GM19099 (cell line): ENCODE measurements at regions not wholly inside any gene's neighbourhood (a gene's known extent, or its start where the extent isn't known, plus 50 kb on each side); places are given as distances from the start of the nearest gene placed in this dataset.

Experiments
- POLR2A ChIP-seq: IDR thresholded peaks from 3 replicates; pipeline ENCODE4 v1.6.1; 2011; ENCODE audit warnings: low read depth; ENCODE audit not compliant: insufficient read length; ENCODE audit errors: extremely low read depth

DNA sequence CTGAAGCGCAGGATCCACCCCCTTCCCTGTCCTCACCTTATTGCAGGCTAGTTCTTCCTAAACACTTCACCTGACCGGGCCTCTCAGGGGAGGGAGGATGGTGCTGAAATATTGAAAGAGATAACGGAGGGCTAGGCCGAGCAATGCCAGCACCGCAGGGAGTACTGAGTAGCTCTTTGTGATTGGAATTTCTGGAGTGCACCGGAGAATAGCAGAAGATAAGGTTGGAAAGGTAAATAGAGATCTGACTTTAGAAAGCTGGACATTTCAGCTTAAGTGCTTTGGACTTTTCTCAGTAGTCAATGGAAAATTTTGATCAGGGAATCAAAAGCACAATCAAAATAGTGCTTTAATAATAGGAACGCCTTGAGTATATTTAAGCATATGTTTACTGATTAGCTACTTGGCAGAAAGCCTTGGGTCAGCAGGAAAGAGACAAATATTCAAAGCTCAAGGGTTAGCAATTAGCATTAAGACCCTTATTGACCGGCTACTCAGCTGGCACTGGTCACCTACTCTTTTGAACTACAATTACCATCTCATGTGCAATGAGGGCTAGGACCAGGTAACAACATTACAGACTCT is 142.9 kb upstream of the NDUFV2 start:
- no peak for TF ChIP-seq POLR2A

DNA sequence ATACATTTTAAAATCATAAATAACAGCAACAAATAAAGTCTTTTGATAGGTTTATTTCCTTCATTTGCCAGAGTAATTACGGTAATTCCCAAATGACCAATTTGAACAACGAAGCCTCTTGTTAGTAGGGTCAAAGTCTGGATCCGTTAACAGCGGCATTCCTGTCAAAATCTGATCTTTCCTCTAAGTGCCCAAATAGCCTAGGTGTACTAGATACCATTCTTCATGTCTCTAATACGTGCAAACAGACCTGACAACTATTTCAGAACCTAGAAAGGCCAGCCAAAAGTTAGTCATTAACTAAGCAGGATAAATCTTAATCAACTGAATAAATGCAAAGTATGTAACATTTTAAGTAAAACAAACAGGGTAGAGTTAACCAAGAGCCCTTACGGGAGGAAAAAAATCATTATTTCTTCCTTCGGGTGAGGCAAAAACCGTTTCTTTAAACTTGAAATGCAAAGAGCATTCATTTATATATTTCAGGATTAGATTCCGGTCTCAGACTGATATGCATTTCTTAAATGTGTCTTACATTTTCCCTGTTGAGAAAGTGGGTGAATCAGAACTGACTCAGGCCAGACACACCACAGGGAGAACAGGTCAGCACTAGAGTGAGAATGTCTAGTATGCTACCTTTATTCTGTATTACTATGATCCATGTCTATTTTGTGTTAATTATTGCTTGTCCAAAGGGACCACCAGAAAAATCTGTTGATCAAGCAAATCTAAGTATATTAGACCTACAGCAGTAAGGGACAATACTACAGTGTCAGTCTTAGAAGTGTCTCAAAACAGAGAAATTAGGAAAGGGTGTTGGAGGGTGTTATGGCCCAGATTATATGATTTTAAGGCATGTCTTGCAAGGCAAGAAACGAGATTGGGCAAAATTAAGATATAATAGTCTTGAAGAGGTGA is 141.5 kb upstream of the NDUFV2 start:
- no peak for TF ChIP-seq POLR2A

DNA sequence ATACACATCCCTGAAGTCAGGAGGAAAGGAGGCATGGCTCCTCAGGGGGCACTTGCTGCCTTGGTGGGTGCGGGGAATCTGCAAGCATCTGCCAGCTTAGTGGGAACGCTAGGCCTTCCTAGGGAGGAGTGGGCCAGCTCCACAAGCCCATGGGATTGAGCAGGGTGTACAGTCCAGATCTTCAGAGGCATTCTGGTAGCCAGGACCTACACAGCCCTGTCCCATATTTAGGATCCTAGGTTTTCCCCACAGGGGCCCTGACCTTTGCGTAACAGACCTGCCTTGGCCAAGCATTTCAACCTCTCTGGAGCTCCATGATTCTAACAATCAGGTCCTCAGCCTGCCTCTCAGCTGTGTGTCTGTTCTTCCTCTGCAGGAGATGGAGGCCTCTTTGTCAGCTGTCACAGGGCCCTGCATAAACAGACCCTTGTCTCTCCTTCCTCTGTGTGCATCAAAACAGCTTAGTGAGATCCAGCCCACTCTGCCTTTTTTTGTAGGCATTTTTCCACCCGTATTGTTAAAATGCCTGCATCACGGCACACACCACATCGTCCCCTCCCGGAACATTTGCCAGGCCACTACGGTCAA is 140.2 kb upstream of the NDUFV2 start:
- TF ChIP-seq POLR2A: no peak

DNA sequence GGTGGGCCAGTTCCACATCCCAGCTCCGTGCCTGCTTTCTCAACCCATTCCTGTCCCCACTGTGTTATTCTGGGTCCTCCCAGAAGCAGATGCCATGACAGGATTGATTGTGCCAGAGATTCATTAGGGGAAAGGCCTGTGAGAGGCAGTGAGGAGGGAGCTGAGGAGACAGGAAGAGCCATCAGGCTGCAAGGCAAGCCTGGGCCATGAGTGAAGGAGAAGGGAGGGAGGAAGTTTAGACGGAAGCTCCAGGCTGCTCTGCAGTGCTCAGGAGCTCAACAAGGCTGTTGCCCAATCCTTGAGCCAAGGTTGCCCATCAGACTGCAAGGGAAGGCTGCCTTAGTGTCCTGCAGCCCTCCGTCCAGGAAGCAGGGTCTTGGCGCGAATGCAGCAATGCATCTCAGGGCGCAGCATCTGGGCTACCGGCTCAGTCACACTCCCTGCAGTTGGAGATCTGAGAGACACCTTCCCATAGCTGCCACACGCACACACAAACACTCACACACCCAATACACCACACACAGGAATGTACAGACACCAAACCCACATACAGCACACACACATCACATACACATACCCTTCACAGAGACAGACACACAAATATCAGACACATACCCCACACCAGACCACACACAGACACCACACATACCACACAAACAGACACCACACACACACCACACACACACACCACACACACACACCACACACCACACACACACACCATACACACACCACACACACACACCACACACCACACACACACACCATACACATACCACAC is 139.5 kb upstream of the NDUFV2 start:
- TF ChIP-seq POLR2A: no peak

DNA sequence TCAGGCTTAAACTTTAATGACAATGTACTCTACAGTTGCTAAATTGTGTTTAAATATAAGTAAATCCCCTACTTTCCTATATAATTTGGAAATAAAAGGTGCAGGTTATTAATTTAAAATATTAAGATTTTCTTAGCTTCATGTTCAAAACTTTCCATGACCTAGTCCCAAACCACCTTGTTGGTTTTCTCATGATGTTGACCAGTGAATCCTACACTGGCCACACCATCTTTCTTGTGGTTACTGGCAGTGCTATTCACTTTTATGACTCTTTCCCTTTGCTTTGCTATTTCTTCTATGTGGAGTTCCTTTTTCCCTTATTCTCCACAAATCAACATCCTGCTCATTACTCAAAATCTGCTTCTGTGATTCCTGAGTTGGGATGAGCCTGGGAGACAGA is 138.6 kb upstream of the NDUFV2 start:
- TF ChIP-seq POLR2A: no peak

DNA sequence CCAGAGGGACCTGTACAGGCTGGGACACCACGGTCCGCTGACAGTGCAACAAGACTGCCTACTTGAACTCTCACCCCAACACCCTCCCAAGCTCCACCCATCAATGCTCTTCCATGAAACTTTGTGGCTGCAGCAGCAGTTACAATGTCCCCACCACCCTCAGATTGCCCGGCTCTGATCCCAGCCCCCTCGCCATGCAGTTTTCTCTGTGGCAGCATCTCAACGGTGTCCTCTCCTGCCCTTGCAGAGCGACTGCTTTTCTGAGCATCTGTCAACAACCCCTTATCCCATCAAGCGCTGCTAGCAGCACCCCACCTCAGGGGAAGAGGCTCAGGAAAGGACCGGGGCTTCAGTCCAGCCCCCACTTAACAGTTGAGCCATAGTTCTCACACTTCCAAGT is 137.1 kb upstream of the NDUFV2 start:
- no peak for TF ChIP-seq POLR2A

DNA sequence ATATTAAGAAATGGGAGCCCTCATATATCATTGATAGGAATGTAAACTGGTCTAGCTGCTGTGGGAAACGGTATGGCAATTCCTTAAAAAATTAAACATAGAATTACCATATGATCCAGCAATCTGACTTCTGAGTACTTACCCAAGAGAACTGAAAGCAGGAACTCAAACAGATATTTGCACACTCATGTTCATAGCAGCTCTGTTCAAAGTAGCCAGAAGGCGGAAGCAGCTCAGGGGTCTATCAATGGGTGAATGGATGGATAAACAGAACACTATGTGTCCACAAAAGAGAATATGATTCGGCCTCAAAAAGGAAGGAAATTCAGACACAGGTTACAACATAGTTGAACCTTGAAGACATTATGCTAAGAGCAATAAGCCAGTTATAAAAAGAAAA is 135.7 kb upstream of the NDUFV2 start:
- TF ChIP-seq POLR2A: no peak

DNA sequence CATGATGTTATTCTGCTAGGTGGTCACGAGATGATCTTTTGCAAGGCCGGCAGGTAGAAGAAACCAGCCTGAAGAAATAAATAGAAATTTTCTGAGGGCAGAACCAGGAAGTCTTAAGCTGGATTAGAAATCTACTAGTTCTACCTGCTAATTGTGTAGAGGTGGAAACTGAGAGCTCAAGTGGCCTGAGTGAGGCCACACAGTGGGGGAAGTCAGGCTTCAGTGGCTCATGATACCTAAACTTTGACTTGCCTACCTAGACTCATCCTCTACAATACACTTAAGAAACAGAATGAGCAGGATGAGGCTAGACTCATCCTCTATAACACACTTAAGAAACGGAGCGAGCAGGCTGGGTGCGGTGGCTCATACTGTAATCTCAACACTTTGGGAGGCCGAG is 134.9 kb upstream of the NDUFV2 start:
- no peak for TF ChIP-seq POLR2A

DNA sequence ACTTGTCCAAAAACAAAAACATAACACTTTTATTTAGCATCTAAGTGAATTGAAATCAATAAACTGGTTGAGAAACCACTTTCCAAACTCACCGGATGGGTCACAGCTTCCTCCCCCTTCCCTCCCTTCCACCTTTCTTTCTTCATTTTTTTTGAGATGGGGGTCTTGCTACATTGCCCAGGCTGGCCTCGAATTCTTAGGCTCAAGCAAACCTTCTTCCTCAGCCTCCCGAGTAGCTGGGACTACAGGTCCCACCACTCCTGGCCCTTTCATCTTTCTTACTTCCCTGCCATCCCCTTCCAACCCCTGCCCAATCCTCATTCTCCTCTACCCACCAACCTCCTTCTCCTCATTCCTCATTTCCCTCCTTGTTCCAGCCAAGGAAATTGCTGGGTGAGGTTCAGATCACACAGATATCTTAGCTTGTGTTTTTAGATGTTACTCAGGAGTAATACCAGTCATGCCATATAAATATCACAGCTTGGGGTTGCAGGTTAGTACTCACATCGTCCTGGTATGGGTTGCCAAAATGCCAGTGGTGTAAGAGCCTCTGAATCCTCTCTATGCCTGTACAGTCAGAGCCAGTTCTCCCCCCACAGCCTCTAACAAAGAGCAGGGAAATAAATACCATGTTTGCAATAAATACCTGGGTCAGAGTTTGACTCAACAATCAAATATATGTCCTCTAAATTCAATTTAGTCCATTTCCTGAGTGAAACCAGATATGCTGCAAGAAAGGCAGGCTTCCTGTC is 132.7 kb upstream of the NDUFV2 start:
- no peak for TF ChIP-seq POLR2A

DNA sequence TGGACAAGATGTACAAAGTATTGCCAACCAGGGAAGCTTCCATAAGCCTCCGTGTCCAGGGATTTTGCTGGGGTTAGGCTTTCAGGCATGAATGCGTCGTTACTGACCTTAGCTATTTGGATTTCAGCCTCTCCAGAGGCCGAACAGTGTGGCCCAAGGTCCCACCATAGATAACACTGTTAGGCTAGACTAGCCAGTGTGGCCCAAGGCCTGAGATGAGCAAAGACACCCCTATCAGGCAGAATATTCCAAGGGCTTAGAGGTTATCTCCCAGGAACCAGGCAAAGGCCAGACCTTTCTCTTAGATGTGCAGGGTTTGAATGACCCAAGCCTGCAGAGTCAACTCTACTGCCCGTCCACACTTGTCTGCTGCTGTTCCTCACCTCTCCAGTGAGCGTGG is 131.7 kb upstream of the NDUFV2 start:
- TF ChIP-seq POLR2A: no peak

DNA sequence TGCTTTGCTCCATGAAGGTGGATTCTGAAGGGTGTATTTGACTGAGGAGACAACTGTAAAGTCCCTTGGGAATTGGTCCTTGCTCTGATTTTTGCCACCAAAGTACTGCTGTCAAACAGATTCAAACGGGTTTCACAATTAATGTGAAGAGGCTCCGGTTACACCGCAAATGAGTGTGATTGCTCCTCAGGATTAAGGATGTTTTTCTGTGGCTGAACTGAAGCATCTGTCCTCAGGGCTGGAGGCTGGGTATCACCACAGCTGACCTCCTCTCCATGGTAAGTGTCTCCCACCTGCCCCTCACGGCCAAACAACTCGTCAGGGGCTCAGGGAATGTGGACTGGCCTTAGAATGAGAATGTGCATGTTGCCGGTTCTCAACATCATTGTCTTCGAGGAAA is 130.4 kb upstream of the NDUFV2 start:
- TF ChIP-seq POLR2A: no peak

DNA sequence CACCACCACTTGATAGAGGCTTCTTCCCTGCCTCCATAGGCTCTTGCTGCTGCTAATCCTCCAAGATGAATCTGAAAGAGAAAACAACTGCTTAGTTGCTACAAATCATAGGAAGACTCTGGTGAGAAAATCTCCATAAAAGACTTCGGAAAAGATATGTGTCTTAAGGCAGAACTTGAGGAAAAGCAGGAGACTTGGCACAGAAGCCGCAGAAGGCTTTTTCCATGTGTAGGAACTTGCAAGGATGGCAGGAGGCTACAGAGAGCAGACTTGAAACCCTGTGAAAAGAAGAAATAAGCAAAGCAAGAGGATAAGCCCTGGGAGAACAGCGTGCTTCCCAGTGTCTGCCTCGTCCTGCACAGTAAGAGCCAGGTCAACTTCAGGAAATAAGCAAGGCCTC is 128.2 kb upstream of the NDUFV2 start:
- TF ChIP-seq POLR2A: no peak

DNA sequence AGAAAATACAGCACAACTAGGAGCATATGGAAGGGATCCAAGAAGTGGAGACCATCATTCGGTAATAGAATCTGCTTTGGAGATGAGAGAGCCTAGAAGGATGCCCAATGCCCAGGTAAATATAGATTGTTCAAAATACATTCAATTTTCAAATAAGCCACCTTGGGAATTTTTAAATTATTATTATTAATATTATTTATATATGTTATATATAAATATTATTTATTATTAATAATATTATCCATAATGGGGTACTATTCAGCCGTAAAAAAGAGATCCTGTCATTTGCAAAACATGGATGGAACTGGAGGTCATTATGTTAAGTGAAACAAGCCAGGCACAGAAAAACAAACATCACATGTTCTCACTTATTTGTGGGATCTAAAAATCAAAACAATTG is 127.8 kb upstream of the NDUFV2 start:
- no peak for TF ChIP-seq POLR2A

DNA sequence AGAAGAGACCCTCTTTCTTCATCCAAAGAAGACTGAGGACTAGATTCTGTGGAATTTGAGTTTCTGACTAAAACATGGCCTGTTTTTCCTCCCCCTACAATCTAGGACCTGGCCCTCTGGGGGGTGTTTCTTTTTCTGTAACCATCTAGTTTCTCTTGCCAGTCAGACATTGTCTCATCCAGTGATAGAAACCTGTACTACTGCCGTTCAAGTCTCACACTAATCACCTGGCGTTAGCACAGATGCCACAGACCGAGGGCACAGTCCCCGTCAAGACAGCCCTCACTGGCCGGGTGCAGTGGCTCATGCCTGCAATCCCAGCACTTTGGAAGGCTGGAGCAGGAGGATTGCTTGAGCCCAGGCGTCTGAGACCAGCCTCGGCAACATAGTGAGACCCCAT is 126.9 kb upstream of the NDUFV2 start:
- TF ChIP-seq POLR2A: no peak

DNA sequence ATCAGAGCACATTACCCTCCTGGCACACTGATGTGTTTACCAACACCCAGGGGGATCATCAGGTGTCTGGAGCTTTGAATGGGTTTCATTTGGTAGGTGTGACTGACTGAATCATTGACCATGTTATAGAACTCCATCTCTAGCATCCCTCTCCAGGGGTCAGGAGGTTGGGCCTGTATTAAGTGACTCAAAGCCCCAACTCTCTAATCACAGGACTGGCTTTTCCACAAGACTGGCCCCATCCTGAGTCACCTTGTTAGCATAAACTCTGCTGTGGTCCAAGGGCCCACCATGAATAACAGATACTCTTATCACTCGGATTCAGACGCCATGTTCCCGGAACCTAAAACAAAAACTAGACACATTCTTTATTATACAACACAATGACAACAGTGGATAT is 125.9 kb upstream of the NDUFV2 start:
- TF ChIP-seq POLR2A: no peak

DNA sequence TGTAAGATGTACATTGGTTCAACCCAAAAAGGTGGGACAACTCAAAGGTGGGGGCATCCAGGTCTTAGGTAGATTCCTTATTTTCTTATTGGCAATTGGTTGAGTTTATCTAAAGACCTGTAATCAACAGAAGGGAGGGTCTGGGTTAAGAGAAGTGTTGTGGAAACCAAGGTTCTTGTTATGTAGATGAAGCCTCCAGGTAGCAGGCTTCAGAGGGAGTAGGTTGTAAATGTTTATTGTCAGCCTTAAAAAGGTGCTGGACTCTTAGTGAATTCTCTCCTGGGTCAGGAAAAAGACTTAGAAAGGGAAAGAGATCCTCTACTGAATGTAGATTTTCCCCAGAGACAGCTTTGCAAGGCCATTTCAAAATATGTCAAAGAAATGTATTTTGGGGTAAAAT is 125.3 kb upstream of the NDUFV2 start:
- no peak for TF ChIP-seq POLR2A

DNA sequence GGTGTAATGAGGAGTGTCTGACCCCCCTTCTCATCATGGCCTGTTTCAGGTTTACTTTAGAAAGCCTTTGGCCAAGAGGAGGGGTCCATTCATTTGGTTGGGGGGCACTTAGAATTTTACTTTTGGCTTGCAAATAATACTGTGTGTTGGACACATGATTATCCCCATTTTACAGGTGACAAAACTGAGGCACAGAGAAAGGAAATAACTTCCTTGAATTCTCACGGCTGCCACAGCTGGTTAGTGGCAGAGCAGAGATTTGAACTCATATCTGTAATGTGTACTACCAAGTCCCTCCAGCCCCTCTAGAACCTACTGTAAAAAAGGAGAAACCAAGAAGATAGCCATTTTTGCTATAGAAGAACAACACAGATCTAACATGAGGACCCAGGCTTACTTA is 124.8 kb upstream of the NDUFV2 start:
- no peak for TF ChIP-seq POLR2A
